ENCODE measurements at regions not wholly inside any gene's neighbourhood (a gene's known extent, or its start where the extent isn't known, plus 50 kb on each side); places are given as distances from the start of the nearest gene placed in this dataset.

- Histone ChIP-seq H3K27ac (ENCODE audit: low read depth, low read length) (no peak overlapping the region), H3K9me2 (ENCODE audit: insufficient read depth) (no peaks in the 10 kb centered on the region), H3K9ac (ENCODE audit: low read length) (no peak overlapping the region), H3K4me3 (replicated peaks in 1 of 2; ENCODE audit: low read depth in 1 of 2, low read length in 2 of 2) (no peak overlapping the region), H2AFZ (ENCODE audit: low read depth, low read length, poor library complexity, severe bottlenecking) (no peak overlapping the region), H4K20me1 (ENCODE audit: insufficient read depth) (no peaks in the 10 kb centered on the region), H3K4me1 (ENCODE audit: control insufficient read depth in 1 of 2, insufficient read depth in 2 of 2, low read length in 2 of 2) (peaks cover 0 to 13% of the 10 kb centered on the region in 2 experiments; a peak in 2 of 4 replicates), H3K4me2 (ENCODE audit: low read length) (no peak overlapping the region), H3K36me3 (ENCODE audit: control insufficient read depth in 1 of 2, insufficient read depth in 2 of 2, low read length in 2 of 2) (no peaks in the 10 kb centered on the region), H3K9me3 (ENCODE audit: control insufficient read depth in 1 of 2, insufficient read depth in 1 of 2, low read depth in 1 of 2, low read length in 2 of 2) (no peaks in the 10 kb centered on the region; a peak in 1 of 4 replicates), H3K27me3 (ENCODE audit: insufficient read depth, low read length) (no peaks in the 10 kb centered on the region), H3K79me2 (ENCODE audit: insufficient read depth, low read length) (no peaks in the 10 kb centered on the region)
- RAD21 ChIA-PET (ENCODE audit: low non-redundant PET in 1 of 2, low total read pairs in 2 of 2, uncharacterized antibody in 2 of 2, unreplicated experiment in 2 of 2), result no interaction called here
- CTCF ChIA-PET, result no interaction called here
- ATAC-seq (no peak), DNase-seq (ENCODE audit: low read depth, low spot score) (no peak)
- TF ChIP-seq ATF3 (IDR thresholded peaks at IDR 0.05) (no peak), EZH2phosphoT487 (IDR thresholded peaks at IDR 0.05; ENCODE audit: borderline replicate concordance) (no peak), REST (IDR thresholded peaks at IDR 0.05; ENCODE audit: low read depth) (no peak), EGR1 (IDR thresholded peaks at IDR 0.05; ENCODE audit: low read depth) (no peak), MAX (IDR thresholded peaks at IDR 0.05) (no peak), TCF7L2 (IDR thresholded peaks at IDR 0.05; ENCODE audit: borderline replicate concordance, extremely low read depth, insufficient read depth, insufficient read length) (no peak), ZNF274 (IDR thresholded peaks at IDR 0.05; ENCODE audit: low read depth, low read length) (no peak), CEBPB (IDR thresholded peaks at IDR 0.05; ENCODE audit: low read depth) (no peak), RAD21 (IDR thresholded peaks at IDR 0.05; ENCODE audit: low read depth) (no peak), POLR2A (IDR thresholded peaks at IDR 0.05; ENCODE audit: borderline replicate concordance, extremely low read depth, insufficient read depth, insufficient read length) (no peak), JUND (IDR thresholded peaks at IDR 0.05) (no peak), YY1 (IDR thresholded peaks at IDR 0.05; ENCODE audit: extremely low read depth, insufficient replicate concordance, low read depth, low read length) (no peak), EZH2 (IDR thresholded peaks at IDR 0.05) (no peak), SIN3A (IDR thresholded peaks at IDR 0.05; ENCODE audit: low read depth) (no peak), SRF (IDR thresholded peaks at IDR 0.05; ENCODE audit: low read depth) (no peak), CBX3 (IDR thresholded peaks at IDR 0.05; ENCODE audit: low read depth) (no peak)
- intact Hi-C loops (cut with micrococcal nuclease), result no loop called here
- POLR2A ChIA-PET, result no interaction called here
- no TSS peak for BruUV-seq (replicated peaks)
Observed at GRCh38 chr6:14701946-14702345, 543.9 kb upstream of the JARID2 start.

Data from HCT116 (cell line).